Activated T-cell treated with anti-CD3 and anti-CD28 coated beads, Interleukin-2, amount 50 U/mL, for 4 hours (primary cell): ENCODE measurements at regions not wholly inside any gene's neighbourhood (a gene's known extent, or its start where the extent isn't known, plus 50 kb on each side); places are given as distances from the start of the nearest gene placed in this dataset.

ENCODE experiments used
- ATAC-seq, 2 donors: fragments of 200-7000 bp; cut with Tn5 transposase; one replicate each; pipeline ENCODE4 v1.10.0; 2021
- DNase-seq: peaks from one replicate; pipeline ENCODE4 v3.0.0-alpha.2; 2020
- H3K27me3 Mint-ChIP-seq: one replicate; pipeline ENCODE4 v1.8.0; 2021; ENCODE audit warnings: low read depth, mixed read lengths
- H3K36me3 Mint-ChIP-seq: one replicate; pipeline ENCODE4 v1.8.0; 2022; ENCODE audit warnings: mixed read lengths; ENCODE audit not compliant: insufficient read depth
- H3K4me1 Mint-ChIP-seq: one replicate; pipeline ENCODE4 v1.8.0; 2021; ENCODE audit warnings: low read depth, mixed read lengths
- H3K4me3 Mint-ChIP-seq: one replicate; pipeline ENCODE4 v1.8.0; 2021; ENCODE audit warnings: mild to moderate bottlenecking, moderate library complexity, mixed read lengths
- H3K9me3 Mint-ChIP-seq: one replicate; pipeline ENCODE4 v1.8.0; 2021; ENCODE audit warnings: mixed read lengths

GRCh38 chr4:180710628-180711337, 1532.4 kb upstream of the TENM3 start:
- Mint-ChIP-seq H3K27me3 (no peaks in the 10 kb centered on the region), H3K36me3 (no peaks in the 10 kb centered on the region), H3K4me1 (no peaks in the 10 kb centered on the region), H3K4me3 (no peak overlapping the region), H3K9me3 (peaks cover 25% of the 10 kb centered on the region)
- DNase-seq (no peak), ATAC-seq (no peak)

DNA sequence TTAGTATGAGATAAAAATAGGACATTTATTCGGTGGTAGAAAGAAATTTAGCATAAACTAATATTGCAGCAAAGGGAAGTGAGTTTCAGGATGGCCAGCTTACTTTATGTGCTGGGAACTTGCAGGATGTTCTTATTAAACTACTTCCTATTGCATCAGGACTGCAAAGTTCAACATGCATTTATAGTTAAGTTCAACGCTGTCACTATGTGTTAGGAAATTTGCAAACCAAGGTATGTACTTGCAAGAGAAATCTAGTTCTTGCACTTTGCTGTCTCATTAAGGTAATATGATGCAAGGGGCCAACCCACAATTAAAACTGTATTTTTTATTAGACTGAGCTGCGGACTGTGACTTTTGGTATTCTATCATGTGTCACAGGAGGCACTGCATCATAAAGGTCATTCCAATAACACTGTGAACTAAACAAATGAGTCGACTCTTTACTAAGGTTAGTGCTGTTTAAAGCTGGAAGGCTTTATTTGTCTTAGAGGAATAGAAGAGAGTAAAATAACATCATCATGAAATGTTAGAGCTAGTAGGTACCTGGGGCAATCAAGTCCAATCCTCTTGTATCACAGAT, 1525.7 kb upstream of the TENM3 start:
- DNase-seq = no peak
- ATAC-seq = no peak
- Mint-ChIP-seq H3K27me3 (no peaks in the 10 kb centered on the region), H3K9me3 (peaks cover 13% of the 10 kb centered on the region), H3K4me3 (no peak overlapping the region), H3K4me1 (no peaks in the 10 kb centered on the region), H3K36me3 (no peaks in the 10 kb centered on the region)

DNA sequence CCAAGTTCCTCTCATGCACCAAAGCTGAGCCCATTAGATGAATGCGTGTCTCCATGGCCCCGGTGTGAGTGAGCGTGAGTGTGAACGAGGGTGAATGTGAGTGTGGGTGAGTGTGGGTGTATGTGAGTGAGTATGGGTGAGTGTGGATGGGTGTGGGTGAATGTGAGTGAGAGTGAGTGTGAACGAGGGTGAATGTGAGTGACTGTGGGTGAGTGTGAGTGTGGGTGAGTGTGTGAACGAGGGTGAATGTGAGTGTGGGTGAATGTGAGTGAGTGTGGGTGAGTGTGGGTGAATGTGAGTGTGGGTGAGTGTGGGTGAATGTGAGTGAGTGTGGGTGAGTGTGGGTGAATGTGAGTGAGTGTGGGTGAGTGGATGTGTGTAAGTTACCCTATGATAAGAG, 1521.8 kb upstream of the TENM3 start:
- DNase-seq = no peak
- Mint-ChIP-seq H3K4me3 (no peak overlapping the region), H3K9me3 (peaks cover 8% of the 10 kb centered on the region), H3K27me3 (no peaks in the 10 kb centered on the region), H3K36me3 (no peaks in the 10 kb centered on the region), H3K4me1 (no peaks in the 10 kb centered on the region)
- no peak for ATAC-seq

DNA sequence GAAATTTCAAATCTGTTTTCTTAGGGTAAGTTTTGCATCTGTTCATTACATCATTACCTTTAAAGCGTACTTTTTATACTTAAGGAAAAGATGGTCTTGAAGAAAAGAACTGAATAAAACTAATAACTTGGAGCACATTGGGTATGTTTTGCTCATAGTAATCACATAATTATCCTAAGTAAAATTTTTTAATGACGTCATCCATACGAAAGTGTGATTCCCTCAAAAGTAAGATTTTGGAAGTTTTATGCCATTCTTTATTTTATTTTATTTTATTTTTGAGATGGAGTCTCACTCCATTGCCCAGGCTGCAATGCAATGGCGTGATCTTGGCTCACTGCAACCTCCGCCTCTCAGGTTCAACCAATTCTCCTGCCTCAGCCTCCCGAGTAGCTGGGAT, 1516.6 kb upstream of the TENM3 start:
- no peaks in the 10 kb centered on the region for H3K27me3 Mint-ChIP-seq
- DNase-seq (no peak), ATAC-seq (no peak)
- peaks cover 7% of the 10 kb centered on the region for H3K9me3 Mint-ChIP-seq
- no peaks in the 10 kb centered on the region for H3K4me1 Mint-ChIP-seq
- H3K36me3 Mint-ChIP-seq = no peaks in the 10 kb centered on the region
- H3K4me3 Mint-ChIP-seq = no peak overlapping the region

DNA sequence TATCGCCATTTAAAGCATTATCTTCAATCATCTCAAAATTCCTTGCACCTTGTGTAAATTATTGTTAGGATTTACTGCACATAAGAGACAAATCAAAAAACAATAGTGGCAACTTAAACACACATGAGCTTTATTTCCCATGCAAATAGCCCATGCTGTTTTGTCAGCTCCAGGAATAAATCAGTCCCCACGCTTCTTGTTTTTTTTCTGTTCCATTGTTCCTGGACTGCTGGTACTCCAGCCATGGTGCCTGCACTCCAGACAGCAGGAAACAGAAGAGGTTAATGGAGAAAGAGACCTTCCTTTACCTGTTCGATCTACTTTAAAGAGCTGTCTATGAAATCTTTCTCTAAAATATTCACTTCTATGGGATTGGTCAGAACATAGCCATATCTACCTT, 1515.7 kb upstream of the TENM3 start:
- DNase-seq = no peak
- no peaks in the 10 kb centered on the region for H3K36me3 Mint-ChIP-seq
- H3K4me1 Mint-ChIP-seq = no peaks in the 10 kb centered on the region
- no peak overlapping the region for H3K4me3 Mint-ChIP-seq
- H3K27me3 Mint-ChIP-seq = no peaks in the 10 kb centered on the region
- peaks cover 7% of the 10 kb centered on the region for H3K9me3 Mint-ChIP-seq
- no peak for ATAC-seq

- Mint-ChIP-seq H3K4me3 (no peak overlapping the region), H3K36me3 (no peaks in the 10 kb centered on the region), H3K27me3 (no peaks in the 10 kb centered on the region), H3K9me3 (peaks cover 10% of the 10 kb centered on the region), H3K4me1 (no peaks in the 10 kb centered on the region)
- no peak for DNase-seq
- no peak for ATAC-seq
These were observed 1508.3 kb upstream of the TENM3 start for GRCh38 chr4:180734753-180735432.

DNA sequence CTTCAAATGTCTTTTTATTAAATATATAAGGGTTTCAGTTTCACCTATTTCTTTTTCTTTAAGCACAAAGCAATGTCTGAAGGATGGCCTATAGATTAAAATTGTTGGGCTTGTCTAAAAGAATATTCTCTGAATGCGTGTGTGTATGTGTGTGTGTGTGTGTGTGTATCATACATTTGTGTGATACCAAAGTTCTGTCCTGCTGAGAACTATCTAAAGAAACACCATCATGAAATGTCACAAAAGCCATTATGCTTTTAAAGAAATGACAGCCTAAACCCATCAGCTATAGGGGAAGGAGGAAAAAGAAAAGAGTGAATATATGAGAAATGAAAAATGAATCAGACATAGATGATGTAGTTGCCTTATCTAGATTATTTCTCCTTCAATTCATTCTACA, 1501.5 kb upstream of the TENM3 start:
- ATAC-seq (no peak), DNase-seq (no peak)
- Mint-ChIP-seq H3K9me3 (no peaks in the 10 kb centered on the region), H3K4me3 (no peak overlapping the region), H3K4me1 (no peaks in the 10 kb centered on the region), H3K36me3 (no peaks in the 10 kb centered on the region), H3K27me3 (no peaks in the 10 kb centered on the region)

DNA sequence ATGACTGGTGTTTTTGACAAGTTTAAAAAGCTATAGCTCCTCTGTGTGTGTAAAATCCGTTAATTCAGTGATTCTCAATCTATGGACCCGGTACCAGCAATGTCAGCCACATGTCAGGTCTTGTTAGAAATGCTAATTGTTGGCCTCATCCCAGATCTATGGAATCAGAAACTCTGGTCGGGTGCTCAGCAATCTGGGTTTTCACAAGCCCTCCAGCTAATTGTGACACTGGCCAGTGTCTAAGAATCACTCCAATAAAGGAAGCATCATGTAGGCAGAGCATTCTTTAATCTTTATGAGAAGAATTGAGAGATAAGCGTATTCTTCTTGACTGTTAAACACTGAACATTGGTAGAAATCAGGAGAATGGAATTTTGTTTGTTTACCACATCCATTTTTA, 1498.2 kb upstream of the TENM3 start:
- Mint-ChIP-seq H3K4me3 (no peak overlapping the region), H3K9me3 (no peaks in the 10 kb centered on the region), H3K27me3 (no peaks in the 10 kb centered on the region), H3K36me3 (no peaks in the 10 kb centered on the region), H3K4me1 (no peaks in the 10 kb centered on the region)
- DNase-seq = no peak
- no peak for ATAC-seq

DNA sequence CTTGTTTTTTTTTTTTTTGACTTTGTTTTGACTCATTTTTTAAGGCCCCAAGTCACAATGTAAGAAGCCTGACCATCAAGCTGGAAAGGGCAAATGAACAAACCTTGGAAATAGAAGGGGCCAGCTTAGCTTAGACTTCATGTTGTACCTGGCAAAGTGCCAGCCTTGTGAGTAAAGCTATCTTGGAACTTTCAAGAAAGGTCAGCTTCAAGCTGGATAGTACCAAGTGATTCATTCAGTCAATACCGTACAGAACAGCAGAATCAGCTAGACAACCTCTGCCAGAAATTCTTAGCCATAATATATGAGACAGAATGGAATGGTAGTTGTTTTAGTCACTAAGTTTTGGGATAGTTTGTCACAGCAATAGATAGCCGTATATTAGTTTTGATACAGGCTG, 1492.2 kb upstream of the TENM3 start:
- no peak overlapping the region for H3K4me3 Mint-ChIP-seq
- ATAC-seq (no peak), DNase-seq (no peak)
- peaks cover 9% of the 10 kb centered on the region for H3K9me3 Mint-ChIP-seq
- no peaks in the 10 kb centered on the region for H3K27me3 Mint-ChIP-seq
- no peaks in the 10 kb centered on the region for H3K36me3 Mint-ChIP-seq
- H3K4me1 Mint-ChIP-seq = no peaks in the 10 kb centered on the region

GRCh38 chr4:180757927-180758326, 1485.3 kb upstream of the TENM3 start:
- DNase-seq (no peak), ATAC-seq (no peak)
- H3K4me3 Mint-ChIP-seq = no peak overlapping the region
- H3K4me1 Mint-ChIP-seq = no peaks in the 10 kb centered on the region
- H3K36me3 Mint-ChIP-seq = no peaks in the 10 kb centered on the region
- no peaks in the 10 kb centered on the region for H3K27me3 Mint-ChIP-seq
- H3K9me3 Mint-ChIP-seq = peaks cover 8% of the 10 kb centered on the region

DNA sequence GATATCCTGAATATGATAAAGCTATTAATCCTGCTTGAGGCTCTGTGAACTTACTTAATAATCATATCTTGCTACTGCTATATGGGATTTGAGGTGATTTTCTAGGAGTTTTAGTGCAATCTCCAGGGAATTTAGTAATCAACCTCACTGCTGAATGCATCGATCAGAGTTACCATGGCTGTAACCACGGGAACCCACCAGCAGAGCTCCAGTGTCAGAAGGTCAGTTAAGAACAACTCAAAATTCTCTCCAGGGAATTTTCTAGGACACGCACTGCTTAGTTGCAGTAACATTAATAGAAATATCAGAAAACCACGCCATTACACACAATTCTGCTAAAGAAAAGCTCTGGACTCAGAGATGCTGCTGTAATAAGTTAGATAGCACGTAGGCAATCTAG, 1477.2 kb upstream of the TENM3 start:
- DNase-seq = no peak
- no peaks in the 10 kb centered on the region for H3K27me3 Mint-ChIP-seq

GRCh38 chr4:180766944-180767729, 1476.1 kb upstream of the TENM3 start:
- H3K27me3 Mint-ChIP-seq = no peaks in the 10 kb centered on the region
- no peaks in the 10 kb centered on the region for H3K4me1 Mint-ChIP-seq
- no peaks in the 10 kb centered on the region for H3K36me3 Mint-ChIP-seq
- no peak for DNase-seq
- H3K9me3 Mint-ChIP-seq = peaks cover 20% of the 10 kb centered on the region
- ATAC-seq = no peak
- H3K4me3 Mint-ChIP-seq = no peak overlapping the region

More for the DNA sequence above, 1477.2 kb upstream of the TENM3 start:
- peaks cover 19% of the 10 kb centered on the region for H3K9me3 Mint-ChIP-seq
- no peaks in the 10 kb centered on the region for H3K36me3 Mint-ChIP-seq
- no peaks in the 10 kb centered on the region for H3K4me1 Mint-ChIP-seq
- H3K4me3 Mint-ChIP-seq = no peak overlapping the region
- no peak for ATAC-seq

GRCh38 chr4:180768610-180769009, 1474.6 kb upstream of the TENM3 start:
- Mint-ChIP-seq H3K4me3 (no peak overlapping the region), H3K36me3 (no peaks in the 10 kb centered on the region), H3K4me1 (no peaks in the 10 kb centered on the region), H3K9me3 (peaks cover 30% of the 10 kb centered on the region), H3K27me3 (no peaks in the 10 kb centered on the region)
- no peak for DNase-seq
- ATAC-seq = no peak

DNA sequence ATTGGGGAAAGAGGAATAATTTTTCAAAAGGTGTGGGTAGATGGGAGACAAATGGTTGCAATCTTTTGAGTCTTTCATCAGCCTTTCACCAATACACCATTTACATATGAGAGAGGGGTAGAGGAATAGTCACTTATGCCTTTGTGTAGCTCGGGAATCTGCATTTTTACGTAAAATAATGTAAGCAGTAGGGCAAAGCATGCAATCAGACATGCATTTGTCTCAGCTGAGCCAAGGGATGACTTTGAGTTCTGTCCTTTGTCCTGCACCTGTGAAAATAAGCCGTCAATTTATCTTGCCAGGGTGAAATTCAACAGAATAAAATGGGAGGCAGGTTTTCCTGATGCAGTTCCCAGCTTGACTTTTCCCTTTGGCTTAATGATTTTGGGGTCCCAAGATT, 1473.4 kb upstream of the TENM3 start:
- DNase-seq (no peak), ATAC-seq (no peak)
- H3K27me3 Mint-ChIP-seq = no peaks in the 10 kb centered on the region
- H3K4me1 Mint-ChIP-seq = no peaks in the 10 kb centered on the region
- peaks cover 30% of the 10 kb centered on the region for H3K9me3 Mint-ChIP-seq
- no peaks in the 10 kb centered on the region for H3K36me3 Mint-ChIP-seq
- no peak overlapping the region for H3K4me3 Mint-ChIP-seq
